A549 (cell line): ENCODE measurements at regions not wholly inside any gene's neighbourhood (a gene's known extent, or its start where the extent isn't known, plus 50 kb on each side); places are given as distances from the start of the nearest gene placed in this dataset.

Experiments
- CEBPB ChIP-seq, 2 experiments: fragments of >200 bp in 1 of 2; sonication (Bioruptor Twin) in 1 of 2; formaldehyde crosslinking in 1 of 2; IDR thresholded peaks; 2 replicates each; pipeline ENCODE4 v1.6.1; 2012 to 2016
- EP300 ChIP-seq, 2 experiments: fragments of >200 bp; sonication (Bioruptor Twin); formaldehyde crosslinking; IDR thresholded peaks; 2 replicates in 1 of 2; 3 replicates in 1 of 2; pipeline ENCODE4 v1.6.1; 2016 to 2017
- KDM5A ChIP-seq: fragments of 200-600 bp; sonication (generic); IDR thresholded peaks from 2 replicates; pipeline ENCODE4 v1.6.1; 2016; ENCODE audit warnings: antibody characterized with exemption, mild to moderate bottlenecking
- POLR2A ChIP-seq: IDR thresholded peaks from 2 replicates; pipeline ENCODE4 v1.6.1; 2012; ENCODE audit warnings: mild to moderate bottlenecking, low read length
- TP53 ChIP-seq: fragments of 250-450 bp; sonication (Bioruptor Pico); IDR thresholded peaks from 2 replicates; pipeline ENCODE4 v1.5.0; 2021; ENCODE audit warnings: mild to moderate bottlenecking, moderate library complexity
- TF ChIP-seq, protein P1 (sequence below): fragments of >200 bp; sonication (Bioruptor Twin); formaldehyde crosslinking; IDR thresholded peaks from 3 replicates; pipeline ENCODE4 v1.5.1; 2016
- TF ChIP-seq, protein P2 (sequence below): fragments of 450-650 bp; IDR thresholded peaks from 2 replicates; pipeline ENCODE4 v1.6.1; 2014; ENCODE audit warnings: antibody characterized with exemption

- TF ChIP-seq, protein P1, sequence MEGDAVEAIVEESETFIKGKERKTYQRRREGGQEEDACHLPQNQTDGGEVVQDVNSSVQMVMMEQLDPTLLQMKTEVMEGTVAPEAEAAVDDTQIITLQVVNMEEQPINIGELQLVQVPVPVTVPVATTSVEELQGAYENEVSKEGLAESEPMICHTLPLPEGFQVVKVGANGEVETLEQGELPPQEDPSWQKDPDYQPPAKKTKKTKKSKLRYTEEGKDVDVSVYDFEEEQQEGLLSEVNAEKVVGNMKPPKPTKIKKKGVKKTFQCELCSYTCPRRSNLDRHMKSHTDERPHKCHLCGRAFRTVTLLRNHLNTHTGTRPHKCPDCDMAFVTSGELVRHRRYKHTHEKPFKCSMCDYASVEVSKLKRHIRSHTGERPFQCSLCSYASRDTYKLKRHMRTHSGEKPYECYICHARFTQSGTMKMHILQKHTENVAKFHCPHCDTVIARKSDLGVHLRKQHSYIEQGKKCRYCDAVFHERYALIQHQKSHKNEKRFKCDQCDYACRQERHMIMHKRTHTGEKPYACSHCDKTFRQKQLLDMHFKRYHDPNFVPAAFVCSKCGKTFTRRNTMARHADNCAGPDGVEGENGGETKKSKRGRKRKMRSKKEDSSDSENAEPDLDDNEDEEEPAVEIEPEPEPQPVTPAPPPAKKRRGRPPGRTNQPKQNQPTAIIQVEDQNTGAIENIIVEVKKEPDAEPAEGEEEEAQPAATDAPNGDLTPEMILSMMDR: no peak
- TF ChIP-seq CEBPB (IDR thresholded peaks at IDR 0.05): no peak
- TF ChIP-seq EP300 (IDR thresholded peaks at IDR 0.05): no peak
- no peak for TF ChIP-seq TP53 (CRISPR knock-in tag)
- TF ChIP-seq POLR2A: no peak
- no peak for TF ChIP-seq KDM5A
- TF ChIP-seq, protein P2, sequence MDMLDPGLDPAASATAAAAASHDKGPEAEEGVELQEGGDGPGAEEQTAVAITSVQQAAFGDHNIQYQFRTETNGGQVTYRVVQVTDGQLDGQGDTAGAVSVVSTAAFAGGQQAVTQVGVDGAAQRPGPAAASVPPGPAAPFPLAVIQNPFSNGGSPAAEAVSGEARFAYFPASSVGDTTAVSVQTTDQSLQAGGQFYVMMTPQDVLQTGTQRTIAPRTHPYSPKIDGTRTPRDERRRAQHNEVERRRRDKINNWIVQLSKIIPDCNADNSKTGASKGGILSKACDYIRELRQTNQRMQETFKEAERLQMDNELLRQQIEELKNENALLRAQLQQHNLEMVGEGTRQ: no peak
Observed at GRCh38 chr4:106830879-106831278, 205.2 kb downstream of the DKK2 start.
